ENCODE measurements at regions not wholly inside any gene's neighbourhood (a gene's known extent, or its start where the extent isn't known, plus 50 kb on each side); places are given as distances from the start of the nearest gene placed in this dataset.

DNA sequence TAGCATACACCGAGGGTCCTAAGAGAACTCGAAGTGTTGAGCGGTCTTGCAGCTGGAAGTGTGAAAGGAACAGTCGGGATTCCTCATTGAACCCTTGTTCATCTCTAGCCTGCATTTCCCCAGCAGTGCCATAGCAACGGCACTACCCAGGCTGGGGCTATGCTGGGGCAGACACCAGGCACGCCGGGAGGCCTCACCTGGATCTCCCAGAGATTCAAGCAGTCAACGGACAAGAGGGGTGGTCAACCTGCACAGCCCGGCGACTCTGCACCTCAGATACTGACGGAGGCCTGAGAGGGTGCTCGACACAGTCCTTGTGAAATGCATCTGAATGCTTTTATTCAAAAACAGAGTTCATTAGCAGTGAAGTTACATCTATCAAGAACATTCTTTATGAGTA lies 604.2 kb downstream of the GALR1 start:
- no peak for TF ChIP-seq EZH2 (IDR thresholded peaks at IDR 0.05; ENCODE audit: low read length)
- TF ChIP-seq, protein P1, sequence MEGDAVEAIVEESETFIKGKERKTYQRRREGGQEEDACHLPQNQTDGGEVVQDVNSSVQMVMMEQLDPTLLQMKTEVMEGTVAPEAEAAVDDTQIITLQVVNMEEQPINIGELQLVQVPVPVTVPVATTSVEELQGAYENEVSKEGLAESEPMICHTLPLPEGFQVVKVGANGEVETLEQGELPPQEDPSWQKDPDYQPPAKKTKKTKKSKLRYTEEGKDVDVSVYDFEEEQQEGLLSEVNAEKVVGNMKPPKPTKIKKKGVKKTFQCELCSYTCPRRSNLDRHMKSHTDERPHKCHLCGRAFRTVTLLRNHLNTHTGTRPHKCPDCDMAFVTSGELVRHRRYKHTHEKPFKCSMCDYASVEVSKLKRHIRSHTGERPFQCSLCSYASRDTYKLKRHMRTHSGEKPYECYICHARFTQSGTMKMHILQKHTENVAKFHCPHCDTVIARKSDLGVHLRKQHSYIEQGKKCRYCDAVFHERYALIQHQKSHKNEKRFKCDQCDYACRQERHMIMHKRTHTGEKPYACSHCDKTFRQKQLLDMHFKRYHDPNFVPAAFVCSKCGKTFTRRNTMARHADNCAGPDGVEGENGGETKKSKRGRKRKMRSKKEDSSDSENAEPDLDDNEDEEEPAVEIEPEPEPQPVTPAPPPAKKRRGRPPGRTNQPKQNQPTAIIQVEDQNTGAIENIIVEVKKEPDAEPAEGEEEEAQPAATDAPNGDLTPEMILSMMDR (optimal IDR thresholded peaks at IDR 0.05 in 1 of 3, IDR thresholded peaks at IDR 0.05 in 1 of 3, conservative IDR thresholded peaks at IDR 0.05 in 1 of 3; ENCODE audit: extremely low read depth in 1 of 3, insufficient read depth in 2 of 3, low read length in 3 of 3): no peak

Data from keratinocyte (primary cell).